ENCODE measurements at regions not wholly inside any gene's neighbourhood (a gene's known extent, or its start where the extent isn't known, plus 50 kb on each side); places are given as distances from the start of the nearest gene placed in this dataset.

DNA sequence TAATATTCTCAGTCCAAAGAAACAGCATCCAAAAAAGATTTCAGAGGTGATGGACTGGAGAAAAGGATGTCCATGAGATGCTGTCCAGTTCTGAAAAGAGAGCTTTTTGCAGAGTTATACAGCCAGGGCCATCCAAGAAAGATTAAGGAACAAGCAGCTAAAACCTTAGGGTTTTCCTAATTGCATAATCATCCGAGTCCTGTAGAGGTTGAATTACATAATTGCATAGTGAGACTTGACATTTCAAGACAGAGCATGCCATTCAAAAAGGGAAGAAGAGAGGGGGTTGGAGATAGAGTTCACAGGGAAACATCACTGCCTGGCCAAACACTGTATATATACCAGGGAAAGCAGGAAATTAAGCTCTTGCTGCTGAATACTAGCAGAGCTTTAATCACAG lies 1729.2 kb upstream of the WWC1 start:
- TF ChIP-seq, protein P1, sequence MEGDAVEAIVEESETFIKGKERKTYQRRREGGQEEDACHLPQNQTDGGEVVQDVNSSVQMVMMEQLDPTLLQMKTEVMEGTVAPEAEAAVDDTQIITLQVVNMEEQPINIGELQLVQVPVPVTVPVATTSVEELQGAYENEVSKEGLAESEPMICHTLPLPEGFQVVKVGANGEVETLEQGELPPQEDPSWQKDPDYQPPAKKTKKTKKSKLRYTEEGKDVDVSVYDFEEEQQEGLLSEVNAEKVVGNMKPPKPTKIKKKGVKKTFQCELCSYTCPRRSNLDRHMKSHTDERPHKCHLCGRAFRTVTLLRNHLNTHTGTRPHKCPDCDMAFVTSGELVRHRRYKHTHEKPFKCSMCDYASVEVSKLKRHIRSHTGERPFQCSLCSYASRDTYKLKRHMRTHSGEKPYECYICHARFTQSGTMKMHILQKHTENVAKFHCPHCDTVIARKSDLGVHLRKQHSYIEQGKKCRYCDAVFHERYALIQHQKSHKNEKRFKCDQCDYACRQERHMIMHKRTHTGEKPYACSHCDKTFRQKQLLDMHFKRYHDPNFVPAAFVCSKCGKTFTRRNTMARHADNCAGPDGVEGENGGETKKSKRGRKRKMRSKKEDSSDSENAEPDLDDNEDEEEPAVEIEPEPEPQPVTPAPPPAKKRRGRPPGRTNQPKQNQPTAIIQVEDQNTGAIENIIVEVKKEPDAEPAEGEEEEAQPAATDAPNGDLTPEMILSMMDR (IDR thresholded peaks at IDR 0.05), result no peak
- no peak for TF ChIP-seq POLR2A (IDR thresholded peaks at IDR 0.05)
- TF ChIP-seq POLR2AphosphoS5 (IDR thresholded peaks at IDR 0.05), result no peak
- no peak for TF ChIP-seq EP300 (IDR thresholded peaks at IDR 0.05; ENCODE audit: low read depth)

All from transverse colon (tissue), 4 donors.